ENCODE measurements at regions not wholly inside any gene's neighbourhood (a gene's known extent, or its start where the extent isn't known, plus 50 kb on each side); places are given as distances from the start of the nearest gene placed in this dataset.
"Not testable (repeated sequence)": the region's sequence is repeated elsewhere in the genome, so short reads cannot be mapped to it uniquely, and the experiment has no call there.

DNA sequence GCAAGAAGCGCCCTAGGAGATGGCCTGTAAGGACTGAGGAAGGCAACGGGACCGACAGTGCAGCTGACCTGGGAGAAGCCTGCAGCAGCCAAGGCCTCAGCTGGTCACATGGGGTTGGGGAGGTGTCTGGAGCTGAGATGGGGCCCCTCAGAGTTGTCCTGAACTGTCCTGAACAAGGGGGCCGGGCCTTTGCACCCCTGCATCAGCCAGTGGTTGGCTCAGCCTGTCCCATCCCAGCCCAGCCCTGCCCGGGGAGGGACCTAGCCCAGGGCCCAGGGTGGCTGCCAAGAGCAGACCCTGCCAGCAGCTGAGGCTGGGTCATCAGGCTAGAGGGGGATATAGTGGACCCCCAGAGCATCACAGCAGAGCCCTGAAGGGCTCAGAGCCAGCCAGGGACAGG is 122.8 kb upstream of the PPP1R26 start:
- Histone ChIP-seq H3K27me3 (no peaks in the 10 kb centered on the region), H3K36me3 (ENCODE audit: low read depth, missing control alignments) (no peaks in the 10 kb centered on the region), H3K9me3 (no peaks in the 10 kb centered on the region), H3K27ac (no peak overlapping the region), H3K4me3 (no peak overlapping the region), H3K4me1 (no peaks in the 10 kb centered on the region)
- no peak for DNase-seq
- 80 to 84% methylated on average over 1 to 5 of the region's 5 CpGs for WGBS, 2 donors
- intact Hi-C loops (cut with DNase I; ENCODE audit: low total_unique reads), result no loop called here
- TF ChIP-seq, protein P1, sequence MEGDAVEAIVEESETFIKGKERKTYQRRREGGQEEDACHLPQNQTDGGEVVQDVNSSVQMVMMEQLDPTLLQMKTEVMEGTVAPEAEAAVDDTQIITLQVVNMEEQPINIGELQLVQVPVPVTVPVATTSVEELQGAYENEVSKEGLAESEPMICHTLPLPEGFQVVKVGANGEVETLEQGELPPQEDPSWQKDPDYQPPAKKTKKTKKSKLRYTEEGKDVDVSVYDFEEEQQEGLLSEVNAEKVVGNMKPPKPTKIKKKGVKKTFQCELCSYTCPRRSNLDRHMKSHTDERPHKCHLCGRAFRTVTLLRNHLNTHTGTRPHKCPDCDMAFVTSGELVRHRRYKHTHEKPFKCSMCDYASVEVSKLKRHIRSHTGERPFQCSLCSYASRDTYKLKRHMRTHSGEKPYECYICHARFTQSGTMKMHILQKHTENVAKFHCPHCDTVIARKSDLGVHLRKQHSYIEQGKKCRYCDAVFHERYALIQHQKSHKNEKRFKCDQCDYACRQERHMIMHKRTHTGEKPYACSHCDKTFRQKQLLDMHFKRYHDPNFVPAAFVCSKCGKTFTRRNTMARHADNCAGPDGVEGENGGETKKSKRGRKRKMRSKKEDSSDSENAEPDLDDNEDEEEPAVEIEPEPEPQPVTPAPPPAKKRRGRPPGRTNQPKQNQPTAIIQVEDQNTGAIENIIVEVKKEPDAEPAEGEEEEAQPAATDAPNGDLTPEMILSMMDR (IDR thresholded peaks at IDR 0.05), result no peak

DNA sequence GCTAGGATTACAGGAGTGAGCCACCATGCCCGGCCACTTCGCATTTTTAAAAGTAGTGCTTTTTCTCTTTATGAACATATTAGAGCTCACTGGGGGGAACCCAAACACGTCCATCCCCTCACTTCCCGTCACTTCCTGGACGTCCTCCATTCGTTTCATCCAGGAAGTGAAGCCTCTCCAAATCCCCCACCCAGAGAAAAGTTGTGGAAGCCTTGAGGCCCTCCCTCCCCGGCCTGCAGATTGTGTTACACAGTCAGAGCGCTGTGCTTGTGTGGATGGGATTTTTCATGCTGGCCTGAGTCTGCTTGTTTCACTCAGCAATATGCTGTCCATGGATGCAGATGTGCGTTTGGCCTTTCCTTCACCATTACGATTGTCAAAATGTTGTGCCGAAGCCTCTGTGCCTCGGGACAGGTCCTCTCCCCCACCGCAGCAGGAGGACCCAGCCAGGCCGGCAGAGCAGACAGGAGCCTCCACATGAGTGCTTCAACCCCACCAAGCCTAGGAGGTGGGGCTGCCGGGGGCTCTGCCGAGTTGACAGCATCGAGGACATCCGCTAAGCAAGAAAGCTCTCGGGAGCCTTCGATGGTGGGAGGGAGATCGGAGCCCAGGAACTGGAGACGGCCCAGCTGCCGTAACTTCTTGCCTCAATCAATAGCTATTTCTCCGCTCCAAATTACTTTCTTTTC is 121.6 kb upstream of the PPP1R26 start:
- Histone ChIP-seq H3K36me3 (ENCODE audit: low read depth, missing control alignments) (no peaks in the 10 kb centered on the region), H3K4me1 (no peaks in the 10 kb centered on the region), H3K27me3 (no peaks in the 10 kb centered on the region), H3K9me3 (no peaks in the 10 kb centered on the region), H3K4me3 (no peak overlapping the region), H3K27ac (no peak overlapping the region)
- intact Hi-C loops (cut with DNase I; ENCODE audit: low total_unique reads), result no loop called here
- TF ChIP-seq, protein P1 (IDR thresholded peaks at IDR 0.05), result no peak
- no peak for TF ChIP-seq POLR2A (IDR thresholded peaks at IDR 0.05)
- WGBS, 2 donors, result 66 to 79% methylated on average over 24 of the region's 24 CpGs
- DNase-seq, result no peak

DNA sequence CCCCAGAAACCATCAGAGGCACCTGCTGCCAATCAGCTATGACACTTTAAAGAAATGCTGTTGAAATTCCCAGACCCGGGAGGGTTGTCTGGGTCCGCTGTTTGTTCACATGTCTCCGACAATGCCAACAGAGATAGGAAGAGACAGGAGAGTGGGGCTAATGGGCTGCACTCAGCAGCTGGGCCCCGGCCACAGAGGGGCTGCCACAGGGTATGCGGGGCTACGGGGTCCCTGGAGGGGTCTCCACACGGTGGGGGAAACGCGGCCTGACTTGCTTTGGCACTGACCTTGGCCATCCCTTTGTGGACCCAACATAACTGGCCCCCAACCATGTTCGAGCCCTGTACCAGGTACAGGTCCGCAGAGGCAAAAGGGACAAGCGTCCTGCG is 121.0 kb upstream of the PPP1R26 start:
- Histone ChIP-seq H3K27ac (no peak overlapping the region), H3K9me3 (no peaks in the 10 kb centered on the region), H3K4me3 (no peak overlapping the region), H3K36me3 (ENCODE audit: low read depth, missing control alignments) (no peaks in the 10 kb centered on the region), H3K4me1 (no peaks in the 10 kb centered on the region), H3K27me3 (no peaks in the 10 kb centered on the region)
- intact Hi-C loops (cut with DNase I; ENCODE audit: low total_unique reads), result no loop called here
- WGBS, 2 donors, result 89 to 94% methylated on average over 13 of the region's 13 CpGs
- TF ChIP-seq, protein P1 (IDR thresholded peaks at IDR 0.05), result no peak
- no peak for TF ChIP-seq POLR2A (IDR thresholded peaks at IDR 0.05)
- DNase-seq, result no peak

GRCh38 chr9:135359764-135360163 is 119.8 kb upstream of the PPP1R26 start:
- H3K4me1 ChIP-seq, result no peaks in the 10 kb centered on the region
- TF ChIP-seq POLR2A (IDR thresholded peaks at IDR 0.05), result no peak
- TF ChIP-seq, protein P1 (IDR thresholded peaks at IDR 0.05), result no peak
- no peaks in the 10 kb centered on the region for H3K9me3 ChIP-seq
- 88 to 92% methylated on average over 5 of the region's 5 CpGs for WGBS, 2 donors
- DNase-seq, result no peak
- no peak overlapping the region for H3K27ac ChIP-seq
- no peaks in the 10 kb centered on the region for H3K36me3 ChIP-seq (ENCODE audit: low read depth, missing control alignments)
- H3K4me3 ChIP-seq, result no peak overlapping the region
- no peaks in the 10 kb centered on the region for H3K27me3 ChIP-seq
- intact Hi-C loops (cut with DNase I; ENCODE audit: low total_unique reads), result no loop called here

DNA sequence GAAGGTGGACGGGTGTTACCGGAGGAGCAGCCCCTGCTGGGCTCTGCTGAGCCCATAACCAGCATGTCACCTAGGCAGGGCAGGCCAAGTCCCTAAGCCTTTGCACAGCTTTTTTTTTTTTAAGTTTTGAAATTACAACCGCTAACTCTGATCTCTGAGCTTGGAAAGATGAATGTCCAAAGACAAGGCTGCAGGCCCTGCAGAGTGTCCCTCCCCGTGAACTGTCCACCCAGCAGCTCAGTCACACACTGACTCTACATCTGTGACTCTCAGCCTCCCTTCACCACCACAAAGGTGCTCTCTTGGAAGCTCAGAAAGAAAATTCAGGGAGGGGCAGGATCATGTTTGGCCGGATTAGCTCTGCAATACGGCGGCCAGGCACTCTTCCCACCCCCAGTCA is 119.0 kb upstream of the PPP1R26 start:
- Histone ChIP-seq H3K27ac (no peak overlapping the region), H3K4me3 (no peak overlapping the region), H3K4me1 (no peaks in the 10 kb centered on the region), H3K27me3 (no peaks in the 10 kb centered on the region), H3K9me3 (no peaks in the 10 kb centered on the region), H3K36me3 (ENCODE audit: low read depth, missing control alignments) (no peaks in the 10 kb centered on the region)
- intact Hi-C loops (cut with DNase I; ENCODE audit: low total_unique reads), result no loop called here
- TF ChIP-seq, protein P1 (IDR thresholded peaks at IDR 0.05), result no peak
- no peak for TF ChIP-seq POLR2A (IDR thresholded peaks at IDR 0.05)
- DNase-seq, result no peak
- WGBS, 2 donors, result 85 to 88% methylated on average over 7 of the region's 7 CpGs

DNA sequence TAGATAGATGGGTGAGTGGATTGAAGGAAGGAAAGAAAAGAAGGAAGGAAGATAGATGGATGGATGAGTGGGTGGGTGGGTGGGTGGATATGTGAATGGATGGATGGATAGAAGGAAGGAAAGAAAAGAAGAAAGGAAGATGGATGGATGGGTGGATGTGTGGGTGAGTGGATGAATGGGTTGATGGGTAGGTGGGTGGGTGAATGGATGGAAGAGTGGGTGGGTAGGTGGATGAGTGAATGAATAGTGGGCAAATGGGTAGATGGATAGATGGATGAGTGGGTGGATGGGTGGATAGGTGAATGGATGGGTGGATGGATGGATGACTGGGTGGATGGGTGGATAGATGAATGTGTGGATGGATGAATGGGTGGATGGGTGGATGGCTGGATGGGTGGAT is 117.9 kb upstream of the PPP1R26 start:
- H3K27ac ChIP-seq; H3K36me3 ChIP-seq (ENCODE audit: low read depth, missing control alignments); DNase-seq; intact Hi-C loops (cut with DNase I; ENCODE audit: low total_unique reads); H3K4me1 ChIP-seq; H3K4me3 ChIP-seq; H3K27me3 ChIP-seq; H3K9me3 ChIP-seq: not testable (repeated sequence)
